Inflammatory macrophage (primary cell): ENCODE measurements at regions not wholly inside any gene's neighbourhood (a gene's known extent, or its start where the extent isn't known, plus 50 kb on each side); places are given as distances from the start of the nearest gene placed in this dataset.
"Not testable (repeated sequence)": the region's sequence is repeated elsewhere in the genome, so short reads cannot be mapped to it uniquely, and the experiment has no call there.

Source experiments
- DNase-seq, 2 donors: peaks; one replicate each; pipeline ENCODE4 v3.0.0-alpha.2; 2020 to 2022

- no peak for DNase-seq
Observed at GRCh38 chr1:4121834-4122512, 221.9 kb upstream of the C1orf174 start.

GRCh38 chr1:4122513-4123160 is 222.6 kb upstream of the C1orf174 start:
- DNase-seq, result no peak

GRCh38 chr1:4124631-4125145 is 224.6 kb upstream of the C1orf174 start:
- DNase-seq, result no peak

GRCh38 chr1:4126251-4126650 is 226.2 kb upstream of the C1orf174 start:
- no peak for DNase-seq

- DNase-seq, result no peak
Observed at GRCh38 chr1:4126731-4127591, 226.9 kb upstream of the C1orf174 start.

GRCh38 chr1:4127592-4128140 is 227.6 kb upstream of the C1orf174 start:
- no peak for DNase-seq

GRCh38 chr1:4128616-4129015 is 228.5 kb upstream of the C1orf174 start:
- no peak for DNase-seq

- DNase-seq, result no peak
Observed at GRCh38 chr1:4129693-4130092, 229.6 kb upstream of the C1orf174 start.

GRCh38 chr1:4130096-4130495 is 230.0 kb upstream of the C1orf174 start:
- DNase-seq, result no peak

GRCh38 chr1:4131734-4132133 is 231.7 kb upstream of the C1orf174 start:
- DNase-seq, result no peak

- no peak for DNase-seq
Observed at GRCh38 chr1:4132352-4133296, 232.6 kb upstream of the C1orf174 start.

GRCh38 chr1:4133297-4133938 is 233.3 kb upstream of the C1orf174 start:
- no peak for DNase-seq

- no peak for DNase-seq
Observed at GRCh38 chr1:4133939-4134321, 233.9 kb upstream of the C1orf174 start.

- DNase-seq, result not testable (repeated sequence)
Observed at GRCh38 chr1:4135853-4136252, 235.8 kb upstream of the C1orf174 start.

- no peak for DNase-seq
Observed at GRCh38 chr1:4137621-4138415, 237.7 kb upstream of the C1orf174 start.

- no peak for DNase-seq
Observed at GRCh38 chr1:4139646-4140045, 239.6 kb upstream of the C1orf174 start.

- DNase-seq, result no peak
Observed at GRCh38 chr1:4140241-4140640, 240.2 kb upstream of the C1orf174 start.

- no peak for DNase-seq
Observed at GRCh38 chr1:4140821-4141220, 240.7 kb upstream of the C1orf174 start.

- no peak for DNase-seq
Observed at GRCh38 chr1:4144349-4144971, 244.4 kb upstream of the C1orf174 start.

GRCh38 chr1:4146101-4146500 is 246.0 kb upstream of the C1orf174 start:
- DNase-seq, result no peak
